HEK293T (cell line): ENCODE measurements at regions not wholly inside any gene's neighbourhood (a gene's known extent, or its start where the extent isn't known, plus 50 kb on each side); places are given as distances from the start of the nearest gene placed in this dataset.

Experiments
- CTCF ChIA-PET: fragments of 350-600 bp; formaldehyde crosslinking; extraction: SDS; loops from one replicate; lab custom pipeline; 2021; ENCODE audit warnings: antibody characterized with exemption, inconsistent platforms; lab: Yijun Ruan, JAX
- POLR2A ChIA-PET: fragments of 350-600 bp; formaldehyde crosslinking; extraction: SDS; loops from one replicate; lab custom pipeline; 2020; ENCODE audit warnings: antibody characterized with exemption, inconsistent platforms; lab: Yijun Ruan, JAX
- DNase-seq: peaks from one replicate; pipeline ENCODE4 v3.0.0; 2012; ENCODE audit warnings: mixed read lengths; ENCODE audit errors: extremely low spot score
- ARNT ChIP-seq: fragments of 450-650 bp; IDR thresholded peaks from 2 replicates; pipeline ENCODE4 v1.6.1; 2017; ENCODE audit warnings: mild to moderate bottlenecking
- BHLHE40 ChIP-seq: fragments of 450-650 bp; IDR thresholded peaks from 2 replicates; pipeline ENCODE4 v1.6.1; 2016; ENCODE audit warnings: mild to moderate bottlenecking, moderate library complexity, borderline replicate concordance
- CTBP1 ChIP-seq: fragments of 450-650 bp; IDR thresholded peaks from 2 replicates; pipeline ENCODE4 v1.6.1; 2016; ENCODE audit warnings: borderline replicate concordance
- ELF4 ChIP-seq: fragments of 450-650 bp; IDR thresholded peaks from 2 replicates; pipeline ENCODE4 v1.6.1; 2017; ENCODE audit warnings: antibody characterized with exemption
- FOXA1 ChIP-seq: fragments of 450-650 bp; IDR thresholded peaks from 2 replicates; pipeline ENCODE4 v1.6.1; 2016; ENCODE audit warnings: mild to moderate bottlenecking
- FOXK2 ChIP-seq: fragments of 450-650 bp; IDR thresholded peaks from 2 replicates; pipeline ENCODE4 v1.6.1; 2016; ENCODE audit warnings: mild to moderate bottlenecking
- FOXM1 ChIP-seq: fragments of 450-650 bp; IDR thresholded peaks from 2 replicates; pipeline ENCODE4 v1.6.1; 2017; ENCODE audit warnings: mild to moderate bottlenecking, borderline replicate concordance
- HDGF ChIP-seq: fragments of 450-650 bp; IDR thresholded peaks from 2 replicates; pipeline ENCODE4 v1.6.1; 2017; ENCODE audit warnings: antibody characterized with exemption, borderline replicate concordance
- L3MBTL2 ChIP-seq: fragments of 450-650 bp; conservative IDR thresholded peaks from 2 replicates; pipeline ENCODE4 v1.6.1; 2016; ENCODE audit warnings: mild to moderate bottlenecking
- LEF1 ChIP-seq: fragments of 450-650 bp; IDR thresholded peaks from 2 replicates; pipeline ENCODE4 v1.6.1; 2017; ENCODE audit warnings: mild to moderate bottlenecking, borderline replicate concordance
- NFRKB ChIP-seq: fragments of 450-650 bp; IDR thresholded peaks from 2 replicates; pipeline ENCODE4 v1.6.1; 2016; ENCODE audit warnings: mild to moderate bottlenecking, moderate library complexity
- PKNOX1 ChIP-seq: fragments of 450-650 bp; IDR thresholded peaks from 2 replicates; pipeline ENCODE4 v1.6.1; 2016
- SP1 ChIP-seq: fragments of 450-650 bp; IDR thresholded peaks from 2 replicates; pipeline ENCODE4 v1.6.1; 2017
- SUZ12 ChIP-seq: fragments of 450-650 bp; IDR thresholded peaks from 2 replicates; pipeline ENCODE4 v1.6.1; 2016; ENCODE audit warnings: mild to moderate bottlenecking
- TARDBP ChIP-seq: fragments of 450-650 bp; IDR thresholded peaks from 2 replicates; pipeline ENCODE4 v1.6.1; 2016
- ZNF384 ChIP-seq: fragments of 450-650 bp; IDR thresholded peaks from 2 replicates; pipeline ENCODE4 v1.6.1; 2016

- ChIA-PET CTCF (interaction anchor here (0.6 to 1.2 kb wide), 2 partner anchors 55 to 312 kb away, joined by 4 read pairs; no protein-coding TSS in a partner anchor), POLR2A (no interaction called here)
- TF ChIP-seq FOXM1 (no peak), TARDBP (no peak), SUZ12 (no peak), ARNT (no peak), CTBP1 (no peak), BHLHE40 (no peak), ZNF384 (no peak), SP1 (no peak), LEF1 (no peak), FOXK2 (no peak), L3MBTL2 (no peak), FOXA1 (no peak), NFRKB (no peak), PKNOX1 (no peak)
Measured at GRCh38 chr5:38753776-38754175, 92.0 kb upstream of the OSMR start.

DNA sequence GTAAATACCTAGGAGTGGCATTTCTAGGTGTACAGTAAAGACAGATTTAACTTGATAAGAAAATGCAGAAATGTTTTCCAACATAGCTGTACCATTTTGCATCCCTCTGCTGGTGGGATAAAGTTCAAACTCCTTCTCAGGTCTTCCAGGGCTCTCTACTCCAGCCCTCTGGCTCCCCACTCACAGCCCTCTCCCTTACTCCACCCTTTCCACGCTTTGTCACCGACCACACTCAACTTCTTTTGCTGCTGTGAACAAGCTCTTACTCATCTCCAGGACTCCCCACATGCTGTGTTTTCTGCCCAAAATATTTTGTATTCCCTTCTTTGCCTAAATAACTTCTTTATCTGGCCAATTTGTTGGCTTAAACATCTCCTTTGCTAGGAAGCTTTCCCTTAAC lies 90.6 kb upstream of the OSMR start:
- POLR2A ChIA-PET, result no interaction called here
- TF ChIP-seq NFRKB (no peak), PKNOX1 (no peak), LEF1 (no peak), SUZ12 (no peak), FOXM1 (no peak), L3MBTL2 (no peak), CTBP1 (no peak), TARDBP (no peak), HDGF (no peak), ARNT (no peak), ELF4 (no peak), ZNF384 (no peak), FOXK2 (no peak), FOXA1 (no peak), SP1 (no peak), BHLHE40 (no peak)
- no peak for DNase-seq
- CTCF ChIA-PET, result interaction anchor here (1.2 to 1.5 kb wide), 2 partner anchors 314 to 335 kb away, joined by 4 to 5 read pairs; no protein-coding TSS in a partner anchor

More at GRCh38 chr5:38753776-38754175, 92.0 kb upstream of the OSMR start:
- no peak for DNase-seq

- no peak for TF ChIP-seq NFRKB
- TF ChIP-seq FOXM1, result no peak
- TF ChIP-seq SP1, result no peak
- no peak for TF ChIP-seq LEF1
- no peak for TF ChIP-seq CTBP1
- TF ChIP-seq FOXK2, result no peak
- no peak for TF ChIP-seq HDGF
- no peak for TF ChIP-seq FOXA1
- TF ChIP-seq ZNF384, result no peak
- TF ChIP-seq SUZ12, result no peak
- TF ChIP-seq BHLHE40, result no peak
- TF ChIP-seq PKNOX1, result no peak
- no peak for TF ChIP-seq ELF4
- TF ChIP-seq L3MBTL2, result no peak
- TF ChIP-seq ARNT, result no peak
- no peak for TF ChIP-seq TARDBP
- ChIA-PET CTCF (no interaction called here), POLR2A (no interaction called here)
- no peak for DNase-seq
Measured at GRCh38 chr5:38756068-38756467, 89.7 kb upstream of the OSMR start.

DNA sequence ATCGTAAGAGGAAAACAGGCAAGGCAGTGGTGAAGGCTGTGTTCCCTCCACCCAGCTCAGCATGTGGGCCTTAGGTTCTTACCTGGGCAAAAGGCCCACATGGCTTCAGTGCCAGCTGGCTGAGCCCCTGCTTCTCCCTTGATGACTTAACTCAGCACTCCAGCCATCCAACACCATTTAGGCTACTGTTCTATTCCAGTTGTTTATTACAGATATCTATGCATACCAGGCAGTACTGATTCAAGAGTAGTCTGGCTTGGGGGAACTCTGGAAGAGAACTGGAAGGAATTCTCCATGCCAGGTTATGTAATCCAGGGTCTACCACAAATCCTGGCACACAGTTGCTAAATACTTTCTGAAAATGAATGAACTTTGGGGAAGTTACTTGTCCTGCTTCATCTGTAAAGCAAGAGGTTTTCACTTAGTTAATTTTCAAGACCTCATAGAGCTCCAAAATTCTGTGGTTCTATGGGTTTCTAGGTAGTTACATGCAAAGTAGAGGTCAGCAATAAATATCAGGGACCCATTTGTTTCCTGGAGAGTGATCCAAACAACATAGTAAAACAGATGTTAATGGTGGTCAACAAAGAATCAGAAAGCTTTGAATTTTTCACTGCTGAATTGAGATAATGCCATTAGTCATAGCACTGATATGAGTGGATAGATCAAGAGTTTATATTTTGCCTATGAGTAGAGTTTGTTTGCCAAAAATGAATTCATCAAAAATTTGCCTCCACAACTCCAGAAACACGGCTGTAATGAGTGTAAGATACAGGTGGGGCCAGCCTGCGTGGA lies 88.2 kb upstream of the OSMR start:
- ChIA-PET CTCF (no interaction called here), POLR2A (no interaction called here)
- DNase-seq, result no peak
- no peak for TF ChIP-seq BHLHE40

DNA sequence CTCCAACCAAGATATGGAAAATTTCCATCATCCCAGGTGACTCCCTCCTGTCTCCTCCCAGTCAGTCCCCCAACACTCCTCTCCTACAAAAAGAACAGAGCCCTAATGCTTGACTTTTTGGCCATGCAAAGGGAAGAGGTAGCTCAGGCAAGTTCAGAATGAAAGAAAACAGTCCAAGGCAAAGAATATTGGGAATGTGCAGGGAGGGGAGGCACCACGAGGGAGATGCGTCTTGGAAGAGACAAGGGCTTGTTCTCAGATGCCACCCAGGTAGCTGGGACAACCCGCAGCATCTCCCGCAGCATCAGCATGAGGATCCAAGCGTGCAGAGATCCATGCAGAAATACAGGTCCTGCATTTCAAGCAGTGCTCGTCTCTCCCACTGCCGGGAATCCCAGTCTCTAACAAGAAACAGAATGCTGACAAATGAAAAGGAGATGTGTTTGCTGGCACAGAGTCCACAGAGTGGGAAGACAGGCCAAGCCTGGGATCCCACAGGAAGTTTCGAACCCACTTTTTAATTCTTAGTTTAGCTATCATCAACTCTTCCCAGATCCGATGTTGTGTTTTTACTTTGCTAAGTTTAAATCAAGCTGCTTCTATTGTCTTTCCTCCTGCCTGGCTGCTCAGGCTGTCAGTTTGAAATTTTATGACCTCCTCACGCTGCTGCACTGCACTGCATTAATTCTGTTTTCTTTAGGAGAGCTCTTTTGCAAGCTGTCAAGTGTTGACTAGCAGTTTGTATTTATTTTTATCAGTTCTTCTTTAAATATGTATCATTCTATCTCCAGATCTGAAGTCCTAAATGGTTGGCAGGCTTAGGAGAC lies 86.8 kb upstream of the OSMR start:
- CTCF ChIA-PET, result no interaction called here
- POLR2A ChIA-PET, result no interaction called here
- DNase-seq, result no peak
- no peak for TF ChIP-seq CTBP1
- TF ChIP-seq ARNT, result no peak
- no peak for TF ChIP-seq PKNOX1
- no peak for TF ChIP-seq FOXA1
- no peak for TF ChIP-seq ELF4
- TF ChIP-seq LEF1, result no peak
- no peak for TF ChIP-seq SP1
- TF ChIP-seq SUZ12, result no peak
- TF ChIP-seq FOXM1, result no peak
- no peak for TF ChIP-seq HDGF
- no peak for TF ChIP-seq ZNF384
- no peak for TF ChIP-seq L3MBTL2
- TF ChIP-seq FOXK2, result no peak
